Epithelial cell of prostate (primary cell): ENCODE measurements at regions not wholly inside any gene's neighbourhood (a gene's known extent, or its start where the extent isn't known, plus 50 kb on each side); places are given as distances from the start of the nearest gene placed in this dataset.
"Not testable (repeated sequence)": the region's sequence is repeated elsewhere in the genome, so short reads cannot be mapped to it uniquely, and the experiment has no call there.

Experiments used
- DNase-seq: peaks from one replicate; pipeline ENCODE4 v3.0.0-alpha.2; 2011; ENCODE audit warnings: low read depth, low spot score
- H3K27ac ChIP-seq: fragments of 450-650 bp; 2 replicates; pipeline ENCODE4 v1.5.1; 2017; ENCODE audit warnings: mild to moderate bottlenecking

DNA sequence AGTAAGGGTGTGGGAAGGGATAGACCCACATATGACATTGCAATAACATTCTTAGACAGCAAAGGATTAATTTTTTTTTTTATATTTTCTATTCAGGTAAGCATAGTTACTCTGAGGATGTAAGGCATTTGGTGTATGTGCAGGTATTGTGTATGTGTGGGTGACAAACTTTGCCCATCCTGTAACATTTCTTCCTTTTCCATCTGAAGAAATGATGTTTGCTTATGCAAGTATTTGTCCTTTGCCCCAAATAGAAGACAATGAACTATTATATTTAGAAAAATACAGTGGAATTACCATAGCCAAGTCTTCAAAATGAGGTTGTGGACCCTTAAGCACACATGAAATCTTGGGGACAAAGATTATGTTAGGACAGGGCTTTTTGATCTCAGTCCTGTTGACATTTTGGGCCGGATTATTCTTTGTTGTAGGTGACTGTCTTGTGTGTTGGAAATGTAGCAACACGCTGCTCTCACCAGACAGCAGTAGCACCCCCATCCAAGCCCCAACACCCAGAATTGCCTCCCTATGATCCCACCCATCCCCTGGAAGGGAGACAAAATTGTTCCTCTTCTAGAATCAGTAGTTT, 1244.7 kb downstream of the STIM2 start:
- no peak for DNase-seq
- no peak overlapping the region for H3K27ac ChIP-seq

DNA sequence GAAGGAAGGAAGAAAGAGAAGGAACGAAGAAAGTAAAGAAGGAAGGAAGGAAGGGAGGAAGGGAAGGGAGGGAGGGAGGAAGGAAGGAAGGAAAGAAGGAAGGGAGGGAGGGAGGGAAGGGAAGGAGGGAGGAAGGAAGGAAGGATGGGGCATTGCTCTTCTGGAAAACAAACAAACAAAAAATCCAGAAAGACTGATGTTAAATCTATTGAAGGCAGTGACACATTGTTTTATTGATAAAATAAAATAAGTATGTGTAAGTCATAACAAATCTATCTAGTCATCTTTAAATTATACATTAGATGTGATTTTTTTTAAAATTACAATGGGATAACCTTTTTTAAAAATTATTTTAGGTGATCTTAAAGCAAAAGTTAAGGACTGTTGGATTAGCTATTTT, 1245.5 kb downstream of the STIM2 start:
- H3K27ac ChIP-seq = no peak overlapping the region
- no peak for DNase-seq

DNA sequence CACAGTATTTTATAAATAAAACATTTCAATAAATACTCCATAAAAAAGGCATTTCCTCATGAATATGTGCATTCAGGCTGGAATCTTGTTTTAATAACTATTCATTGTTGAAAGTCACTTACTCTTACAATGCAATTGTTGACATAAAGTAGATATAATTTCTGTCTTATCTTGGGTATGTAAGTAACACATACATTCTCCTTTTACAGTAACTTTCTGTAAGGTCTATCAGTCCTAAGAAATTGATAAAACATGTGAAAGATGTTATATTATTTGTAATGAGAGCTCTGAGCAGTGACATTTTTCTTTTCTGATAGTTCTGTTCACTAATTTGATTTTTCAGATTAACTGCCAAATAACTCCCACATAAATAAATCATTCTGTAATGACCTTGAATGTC, 1249.2 kb downstream of the STIM2 start:
- no peak for DNase-seq
- no peak overlapping the region for H3K27ac ChIP-seq

DNA sequence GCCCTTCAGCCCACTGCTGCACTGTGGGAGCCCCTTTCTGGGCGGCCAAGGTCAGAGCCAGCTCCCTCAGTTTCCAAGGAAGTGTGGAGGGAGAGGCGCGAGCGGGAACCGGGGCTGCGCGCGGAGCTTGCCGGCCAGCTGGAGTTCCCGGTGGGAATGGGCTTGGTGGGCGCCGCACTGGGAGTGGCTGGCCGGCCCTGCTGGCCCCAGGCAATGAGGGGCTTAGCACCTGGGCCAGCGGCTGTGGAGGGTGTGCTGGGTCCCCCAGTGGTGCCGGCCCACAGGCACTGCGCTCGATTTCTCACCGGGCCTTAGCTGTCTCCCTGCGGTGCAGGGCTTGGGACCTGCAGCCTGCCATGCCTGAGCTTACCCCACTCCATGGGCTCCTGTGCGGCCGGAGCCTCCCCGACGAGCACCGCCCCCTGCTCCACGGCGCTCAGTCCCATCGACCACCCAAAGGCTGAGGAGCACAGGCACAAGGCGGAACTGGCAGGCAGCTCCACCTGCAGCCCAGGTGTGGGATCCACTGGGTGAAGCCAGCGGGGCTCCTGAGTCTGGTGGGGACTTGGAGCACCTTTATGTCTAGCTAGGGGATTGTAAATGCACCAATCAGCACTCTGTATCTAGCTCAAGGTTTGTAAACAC, 1252.2 kb downstream of the STIM2 start:
- H3K27ac ChIP-seq, DNase-seq: not testable (repeated sequence)

DNA sequence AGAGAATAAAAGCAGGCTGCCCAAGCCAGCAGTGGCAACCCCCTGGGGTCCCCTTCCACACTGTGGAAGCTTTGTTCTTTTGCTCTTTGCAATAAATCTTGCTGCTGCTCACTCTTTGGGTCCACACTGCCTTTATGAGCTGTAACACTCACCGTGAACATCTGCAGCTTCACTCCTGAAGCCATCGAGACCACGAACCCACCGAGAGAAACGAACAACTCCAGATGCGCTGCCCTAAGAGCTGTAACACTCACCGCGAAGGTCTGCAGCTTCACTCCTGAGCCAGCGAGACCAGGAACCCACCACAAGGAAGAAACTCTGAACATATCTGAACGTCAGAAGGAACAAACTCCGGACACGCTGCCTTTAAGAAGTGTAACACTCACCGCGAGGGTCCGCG, 1252.9 kb downstream of the STIM2 start:
- not testable (repeated sequence) for DNase-seq

DNA sequence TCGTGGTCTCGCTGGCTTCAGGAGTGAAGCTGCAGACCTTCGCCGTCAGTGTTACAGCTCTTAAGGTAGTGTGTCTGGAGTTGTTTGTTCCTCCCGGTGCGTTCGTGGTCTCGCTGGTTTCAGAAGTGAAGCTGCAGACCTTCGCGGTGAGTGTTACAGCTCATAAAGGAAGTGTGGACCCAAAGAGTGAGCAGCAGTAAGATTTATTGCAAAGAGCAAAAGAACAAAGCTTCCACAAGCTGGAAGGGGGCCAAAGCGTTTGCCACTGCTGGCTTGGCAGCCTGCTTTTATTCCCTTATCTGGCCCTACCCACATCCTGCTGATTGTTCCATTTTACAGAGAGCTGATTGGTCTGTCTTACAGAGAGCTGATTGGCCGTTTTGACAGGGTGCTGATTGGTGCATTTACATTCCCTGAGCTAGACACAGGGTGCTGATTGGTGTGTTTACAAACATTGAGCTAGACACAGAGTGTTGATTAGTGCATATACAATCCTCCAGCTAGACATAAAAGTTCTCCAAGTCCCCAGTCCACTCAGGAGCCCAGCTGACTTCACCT, 1256.0 kb downstream of the STIM2 start:
- H3K27ac ChIP-seq, DNase-seq: not testable (repeated sequence)

More for the DNA sequence above, 1252.9 kb downstream of the STIM2 start:
- not testable (repeated sequence) for H3K27ac ChIP-seq

DNA sequence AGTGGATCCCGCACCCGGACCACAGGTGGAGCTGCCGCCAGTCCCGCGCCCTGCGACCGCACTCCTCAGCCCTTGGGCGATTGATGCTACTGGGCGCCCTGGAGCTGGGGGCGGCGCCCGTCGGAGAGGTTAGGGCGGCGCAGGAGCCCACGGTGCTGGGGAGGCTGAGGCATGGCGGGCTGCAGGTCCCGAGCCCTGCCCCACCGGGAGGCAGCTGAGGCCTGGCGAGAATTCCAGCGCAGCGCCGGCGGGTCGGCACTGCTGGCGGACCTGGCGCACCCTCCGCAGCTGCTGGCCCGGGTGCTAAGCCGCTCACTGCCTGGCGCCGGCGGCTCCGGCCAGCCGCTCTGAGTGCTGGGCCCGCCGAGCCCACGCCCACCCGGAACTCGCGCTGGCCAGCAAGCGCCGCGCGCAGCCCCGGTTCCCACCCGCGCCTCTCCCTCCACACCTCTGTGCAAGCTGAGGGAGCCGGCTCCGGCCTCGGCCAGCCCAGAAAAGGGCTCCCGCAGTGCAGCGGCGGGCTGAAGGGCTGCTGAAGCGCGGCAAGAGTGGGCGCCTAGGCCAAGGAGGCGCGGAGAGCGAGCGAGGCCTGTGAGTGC, 1256.5 kb downstream of the STIM2 start:
- no peak for DNase-seq
- H3K27ac ChIP-seq = no peak overlapping the region

DNA sequence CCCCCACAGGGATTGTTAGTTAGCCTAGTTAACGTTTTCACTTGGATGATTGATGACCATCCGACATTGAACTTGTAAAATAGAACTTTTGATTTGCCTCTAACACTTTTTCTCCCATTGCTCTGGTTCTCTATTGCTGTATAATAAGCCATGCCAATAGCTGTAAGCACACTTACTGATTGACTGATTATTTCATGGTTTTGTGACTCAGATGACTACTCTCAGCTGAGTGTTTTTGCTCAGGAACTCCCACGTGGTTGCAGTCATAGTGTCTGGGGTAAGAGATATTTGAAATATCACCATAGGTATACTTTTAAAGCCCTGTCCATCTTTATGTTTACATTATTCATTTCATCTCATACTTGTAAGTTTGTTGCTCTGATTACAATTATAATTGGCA, 1285.5 kb downstream of the STIM2 start:
- no peak for DNase-seq
- no peak overlapping the region for H3K27ac ChIP-seq

DNA sequence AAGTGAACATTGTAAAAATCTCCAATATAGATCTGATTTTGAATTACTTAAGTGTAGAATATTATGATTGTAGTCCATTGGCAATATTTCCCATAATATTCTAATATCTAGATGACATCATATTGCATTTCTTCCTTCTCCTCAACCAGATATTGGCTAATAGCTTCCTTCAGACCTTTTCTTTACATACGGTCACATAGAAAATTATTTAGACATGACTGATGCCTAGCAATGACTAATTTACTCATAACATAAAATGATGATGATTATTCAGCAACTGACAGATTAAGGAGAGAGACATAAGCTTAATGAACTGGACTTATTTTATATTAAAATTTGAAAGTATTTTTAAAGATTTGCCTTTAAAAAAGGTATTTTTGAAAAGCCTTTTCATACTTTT, 1287.6 kb downstream of the STIM2 start:
- DNase-seq = no peak
- no peak overlapping the region for H3K27ac ChIP-seq

DNA sequence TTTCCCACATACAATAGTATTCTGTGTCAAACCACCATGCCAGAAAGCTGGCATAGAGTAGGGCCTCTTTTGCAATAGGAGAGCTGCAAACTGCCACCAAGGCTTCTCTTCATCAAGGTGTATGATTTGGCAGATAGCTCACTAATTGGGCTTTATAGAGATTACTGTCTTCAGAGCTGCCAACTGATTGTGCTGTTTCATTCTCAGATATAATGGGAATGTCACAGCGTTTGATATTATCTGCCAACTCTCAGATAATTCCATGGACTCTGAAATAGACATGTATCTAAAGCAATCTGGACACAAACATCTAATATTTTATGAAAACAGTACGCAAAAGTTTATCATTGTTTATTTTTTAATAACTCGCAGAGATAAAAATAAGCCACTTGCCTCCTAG, 1289.1 kb downstream of the STIM2 start:
- no peak overlapping the region for H3K27ac ChIP-seq
- no peak for DNase-seq

DNA sequence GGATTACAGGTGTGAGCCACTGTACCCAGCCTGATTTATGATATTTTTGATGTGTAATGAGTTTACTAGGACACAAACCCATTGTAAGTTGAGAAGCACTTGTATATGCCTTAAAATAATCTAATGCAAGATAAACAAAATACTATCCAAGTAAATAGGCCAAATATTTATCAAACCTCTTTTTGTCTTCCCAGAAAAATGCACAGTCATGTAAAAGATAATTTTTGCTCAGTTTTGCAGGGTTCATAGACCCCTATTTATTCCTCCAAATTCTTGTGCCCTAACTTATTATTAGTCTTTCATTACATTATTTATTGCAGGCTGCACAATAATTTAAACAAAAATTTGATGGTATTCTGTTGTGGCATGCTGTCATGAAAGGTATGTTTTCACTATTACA, 1290.7 kb downstream of the STIM2 start:
- H3K27ac ChIP-seq = no peak overlapping the region
- DNase-seq = no peak

DNA sequence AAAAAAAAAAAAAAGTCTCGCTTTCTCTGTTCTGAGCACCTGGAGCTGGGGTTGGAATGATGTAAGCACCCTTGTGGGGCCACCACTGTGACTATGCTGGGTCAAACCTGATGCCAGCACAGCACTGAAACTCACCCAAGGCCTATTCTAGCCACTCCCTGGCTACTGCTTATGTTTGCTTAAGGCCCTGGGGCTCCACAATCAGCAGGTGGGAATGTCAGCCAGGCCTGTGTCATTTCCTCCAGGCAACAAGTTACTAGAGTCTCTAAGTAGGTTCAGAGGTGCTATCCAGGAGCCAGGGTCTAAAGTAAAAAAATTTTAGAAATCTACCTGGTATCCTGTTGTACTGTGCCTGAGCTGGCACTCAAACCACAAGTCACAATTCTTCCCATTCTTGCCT, 1306.8 kb downstream of the STIM2 start:
- H3K27ac ChIP-seq = peak overlapping the region; percentile 56
- peak; percentile 29 for DNase-seq

DNA sequence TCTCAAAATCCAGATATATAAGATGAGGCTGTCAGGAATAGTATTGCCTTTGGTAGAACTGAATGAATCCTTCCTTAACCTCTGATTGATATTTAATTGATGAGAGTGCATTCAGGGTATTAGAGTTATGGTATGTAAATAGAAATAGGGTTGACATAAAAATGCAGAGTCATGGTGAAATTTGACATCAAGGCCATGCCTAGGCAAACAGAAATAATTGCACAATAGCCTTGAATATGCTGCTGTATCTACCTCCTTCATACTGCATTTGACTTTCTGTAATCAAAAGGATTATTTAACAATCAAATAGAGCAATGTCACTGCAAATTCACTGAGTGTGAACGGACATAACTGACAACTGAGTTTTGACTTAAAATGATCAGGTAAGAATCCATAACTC, 1316.3 kb downstream of the STIM2 start:
- H3K27ac ChIP-seq = no peak overlapping the region
- DNase-seq = no peak

DNA sequence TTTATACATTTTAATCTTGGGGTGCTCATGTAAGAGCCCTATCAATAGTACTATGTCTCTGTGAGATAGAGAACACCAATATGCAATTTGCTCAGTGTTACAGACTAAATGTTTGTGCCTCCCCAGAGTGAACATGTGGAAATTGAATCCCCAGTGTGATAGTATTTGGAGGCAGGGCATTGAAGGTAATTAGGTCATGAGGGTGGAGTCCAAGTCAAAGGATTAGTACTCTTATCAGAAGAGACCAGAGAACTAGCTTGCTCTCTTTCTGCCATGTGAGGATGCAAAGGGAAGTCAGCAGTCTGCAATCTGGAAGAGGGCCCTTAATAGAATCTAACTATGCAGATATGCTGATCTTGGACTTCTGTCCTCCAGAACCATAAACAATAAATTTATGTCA, 1317.0 kb downstream of the STIM2 start:
- H3K27ac ChIP-seq = no peak overlapping the region
- no peak for DNase-seq

DNA sequence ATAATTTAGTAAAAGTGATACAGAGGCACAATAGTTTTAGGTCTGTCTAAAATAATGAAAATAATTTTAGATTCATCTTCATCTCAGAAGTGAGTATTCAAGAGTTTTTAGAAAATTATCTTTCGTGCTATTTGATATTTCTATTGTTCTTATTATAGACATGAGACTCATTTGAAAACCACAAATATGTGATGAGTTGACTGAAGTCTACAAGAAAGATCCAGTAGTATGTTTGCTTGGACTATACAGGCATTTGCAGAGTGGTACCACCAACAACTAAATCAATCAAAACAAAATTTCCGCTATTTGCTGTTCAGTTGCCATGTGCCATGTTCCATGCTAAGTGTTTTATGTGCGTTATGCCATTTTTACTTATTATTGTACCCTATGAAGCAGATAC, 1318.5 kb downstream of the STIM2 start:
- no peak overlapping the region for H3K27ac ChIP-seq
- DNase-seq = no peak

DNA sequence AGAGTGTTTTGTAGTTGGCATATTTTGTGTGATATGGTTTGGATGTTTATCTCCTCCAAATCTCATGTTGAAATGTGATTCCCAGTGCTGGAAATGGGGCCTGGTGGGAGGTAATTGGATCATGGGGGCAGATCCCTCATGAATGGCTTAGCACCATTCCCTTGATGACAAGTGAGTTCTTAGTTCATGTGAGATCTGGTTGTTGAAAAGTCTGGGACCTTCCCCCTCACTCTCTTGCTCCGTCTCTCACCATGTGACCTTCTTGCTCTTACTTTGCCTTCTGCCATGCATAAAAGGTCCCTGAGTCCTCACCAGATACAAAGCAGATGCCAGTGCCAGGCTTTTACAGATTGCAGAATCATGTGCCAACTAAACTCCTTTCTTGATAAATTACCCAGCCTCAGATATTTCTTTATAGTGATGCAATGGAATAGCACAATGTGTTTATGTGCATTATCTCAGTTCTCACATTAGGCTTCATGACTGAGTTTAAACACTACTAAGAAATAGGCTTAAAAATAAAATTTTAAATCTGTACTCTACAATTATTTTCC, 1348.8 kb downstream of the STIM2 start:
- H3K27ac ChIP-seq = no peak overlapping the region
- DNase-seq = no peak

DNA sequence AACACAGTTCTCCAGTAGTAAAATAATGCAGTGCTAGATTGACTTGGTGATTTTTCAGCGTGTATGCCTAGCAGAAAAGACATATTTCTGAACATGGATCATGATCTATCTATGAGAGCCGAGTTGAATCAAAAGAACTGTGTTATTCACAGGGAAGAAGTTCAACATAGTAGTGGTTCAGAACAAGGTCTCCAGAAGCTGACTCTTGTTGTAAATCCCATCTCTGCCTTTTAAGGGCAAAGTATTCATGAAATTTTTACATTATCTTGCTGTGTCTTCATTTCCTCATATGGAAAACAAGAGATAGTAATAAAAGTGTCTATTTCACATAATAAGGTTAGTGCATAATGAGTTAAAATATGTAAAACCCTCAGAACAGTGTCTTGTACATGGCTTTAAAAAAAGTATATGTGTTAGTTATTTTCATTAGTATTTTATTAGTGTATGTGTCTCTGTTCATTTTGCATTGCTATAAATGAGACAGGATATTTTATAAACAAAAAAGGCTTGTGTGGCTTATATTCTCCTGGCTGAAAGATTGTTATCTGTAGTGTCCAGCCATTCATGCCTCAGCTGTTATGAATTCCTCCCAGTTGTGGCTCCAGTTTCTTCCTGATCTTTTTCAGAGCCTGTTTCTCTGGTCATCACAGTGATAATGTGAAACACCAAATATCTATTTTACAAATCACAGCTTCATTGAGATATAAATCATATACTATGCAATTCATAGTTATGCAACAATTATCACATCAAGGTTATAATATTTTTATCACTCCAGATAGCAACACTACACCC, 1351.2 kb downstream of the STIM2 start:
- DNase-seq = no peak
- H3K27ac ChIP-seq = no peak overlapping the region

DNA sequence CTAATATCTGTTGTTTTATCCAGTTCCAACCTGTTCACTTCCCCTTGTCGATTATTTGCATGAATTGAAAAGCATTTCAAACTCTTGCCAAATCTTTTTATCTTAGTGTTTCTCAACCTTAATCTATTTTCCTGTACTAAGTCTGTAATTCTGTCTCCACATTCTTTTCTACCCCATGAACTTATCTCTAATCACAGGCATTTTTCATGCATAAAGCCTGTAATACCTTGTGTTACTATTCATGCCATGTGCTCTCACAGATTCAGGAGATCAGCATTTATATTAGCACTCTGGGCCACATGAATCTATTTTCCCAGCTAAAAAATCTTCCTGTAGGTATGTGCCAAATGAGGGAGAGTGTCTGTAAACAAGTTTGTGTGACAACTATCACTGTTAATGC, 1360.9 kb downstream of the STIM2 start:
- no peak overlapping the region for H3K27ac ChIP-seq
- no peak for DNase-seq

DNA sequence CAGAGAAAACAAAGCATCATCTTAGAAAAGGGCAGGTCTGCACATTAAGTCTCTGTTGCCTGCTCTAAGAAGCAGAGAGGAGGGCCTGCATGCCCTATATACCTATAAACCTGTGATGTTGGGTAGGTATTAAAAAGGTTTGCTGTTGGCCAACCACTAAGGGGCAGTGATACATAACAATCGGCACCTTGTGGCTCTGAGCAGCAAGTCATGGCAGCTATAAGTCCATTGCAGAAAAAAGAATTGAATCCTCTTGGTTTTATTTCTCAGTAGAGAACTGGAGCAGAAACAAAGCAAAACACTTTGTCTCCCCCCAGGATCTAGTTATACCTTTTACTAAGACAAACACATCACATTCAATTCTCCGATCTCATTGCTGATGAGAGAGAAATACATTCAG, 1364.4 kb downstream of the STIM2 start:
- no peak overlapping the region for H3K27ac ChIP-seq
- DNase-seq = peak; percentile 5

DNA sequence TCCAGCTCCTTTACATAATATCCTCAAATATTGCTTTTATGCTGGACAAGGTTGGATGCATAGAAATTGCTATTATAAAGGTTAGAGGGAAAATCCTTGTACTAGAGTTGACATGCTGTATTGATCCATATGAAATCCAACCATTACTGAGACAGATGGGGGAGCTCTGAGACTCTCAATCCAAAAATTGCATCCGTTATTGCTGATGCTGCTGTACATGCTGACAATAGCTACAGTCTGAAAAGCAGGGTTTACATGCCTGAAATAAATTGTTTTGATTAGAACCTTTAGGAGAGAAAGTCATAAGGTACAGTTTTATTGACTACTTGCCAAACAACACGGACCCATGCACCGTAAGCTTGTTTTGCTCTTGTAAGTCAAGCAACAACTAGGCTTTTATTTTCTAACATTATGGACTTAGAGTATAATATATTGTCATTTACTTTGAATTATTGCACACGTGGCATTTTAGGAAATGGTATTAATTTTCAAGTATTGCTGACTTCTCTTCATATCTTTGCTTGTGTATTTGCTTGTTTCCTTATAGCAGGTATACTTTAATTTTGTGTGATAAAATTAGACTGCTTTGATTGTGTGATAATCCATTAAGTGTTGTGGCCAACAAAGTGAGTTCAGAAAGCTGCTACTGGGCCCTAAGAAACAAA, 1365.2 kb downstream of the STIM2 start:
- no peak for DNase-seq

More for the DNA sequence above, 1365.2 kb downstream of the STIM2 start:
- H3K27ac ChIP-seq = no peak overlapping the region
